ENCODE measurements at regions not wholly inside any gene's neighbourhood (a gene's known extent, or its start where the extent isn't known, plus 50 kb on each side); places are given as distances from the start of the nearest gene placed in this dataset.

- DNase-seq (ENCODE audit: low read depth), result no peak
- Histone ChIP-seq H3K4me3 (ENCODE audit: low read depth, low read length) (no peak overlapping the region), H3K27me3 (ENCODE audit: control insufficient read depth, insufficient read depth, low read length) (no peaks in the 10 kb centered on the region), H3K36me3 (ENCODE audit: control insufficient read depth, insufficient read depth, low read length) (no peaks in the 10 kb centered on the region)
- TF ChIP-seq CTCF (IDR thresholded peaks at IDR 0.05; ENCODE audit: insufficient read depth, low read length, poor library complexity, severe bottlenecking), result no peak
These were observed 346.7 kb upstream of the SLIT2 start for GRCh38 chr4:19905024-19905423.

GRCh38 chr4:19888587-19888986, 363.1 kb upstream of the SLIT2 start:
- Histone ChIP-seq H3K27me3 (ENCODE audit: control insufficient read depth, insufficient read depth, low read length) (no peaks in the 10 kb centered on the region), H3K36me3 (ENCODE audit: control insufficient read depth, insufficient read depth, low read length) (no peaks in the 10 kb centered on the region), H3K4me3 (ENCODE audit: low read depth, low read length) (no peak overlapping the region)
- DNase-seq (ENCODE audit: low read depth), result no peak
- no peak for TF ChIP-seq CTCF (IDR thresholded peaks at IDR 0.05; ENCODE audit: insufficient read depth, low read length, poor library complexity, severe bottlenecking)

- no peaks in the 10 kb centered on the region for H3K36me3 ChIP-seq (ENCODE audit: control insufficient read depth, insufficient read depth, low read length)
- no peaks in the 10 kb centered on the region for H3K27me3 ChIP-seq (ENCODE audit: control insufficient read depth, insufficient read depth, low read length)
- H3K4me3 ChIP-seq (ENCODE audit: low read depth, low read length), result no peak overlapping the region
- no peak for TF ChIP-seq CTCF (IDR thresholded peaks at IDR 0.05; ENCODE audit: insufficient read depth, low read length, poor library complexity, severe bottlenecking)
- DNase-seq (ENCODE audit: low read depth), result no peak
These were observed 367.9 kb upstream of the SLIT2 start for GRCh38 chr4:19883841-19884240.

- no peaks in the 10 kb centered on the region for H3K27me3 ChIP-seq (ENCODE audit: control insufficient read depth, insufficient read depth, low read length)
- no peak for DNase-seq (ENCODE audit: low read depth)
- TF ChIP-seq CTCF (IDR thresholded peaks at IDR 0.05; ENCODE audit: insufficient read depth, low read length, poor library complexity, severe bottlenecking), result no peak
These were observed 371.5 kb upstream of the SLIT2 start for GRCh38 chr4:19880206-19880605.

GRCh38 chr4:19879330-19879729, 372.4 kb upstream of the SLIT2 start:
- no peak for DNase-seq (ENCODE audit: low read depth)
- H3K4me3 ChIP-seq (ENCODE audit: low read depth, low read length), result no peak overlapping the region
- no peaks in the 10 kb centered on the region for H3K27me3 ChIP-seq (ENCODE audit: control insufficient read depth, insufficient read depth, low read length)
- no peaks in the 10 kb centered on the region for H3K36me3 ChIP-seq (ENCODE audit: control insufficient read depth, insufficient read depth, low read length)
- no peak for TF ChIP-seq CTCF (IDR thresholded peaks at IDR 0.05; ENCODE audit: insufficient read depth, low read length, poor library complexity, severe bottlenecking)

More at GRCh38 chr4:19880206-19880605, 371.5 kb upstream of the SLIT2 start:
- no peak overlapping the region for H3K4me3 ChIP-seq (ENCODE audit: low read depth, low read length)
- no peaks in the 10 kb centered on the region for H3K36me3 ChIP-seq (ENCODE audit: control insufficient read depth, insufficient read depth, low read length)

- no peaks in the 10 kb centered on the region for H3K27me3 ChIP-seq (ENCODE audit: control insufficient read depth, insufficient read depth, low read length)
- H3K36me3 ChIP-seq (ENCODE audit: control insufficient read depth, insufficient read depth, low read length), result no peaks in the 10 kb centered on the region
- TF ChIP-seq CTCF (IDR thresholded peaks at IDR 0.05; ENCODE audit: insufficient read depth, low read length, poor library complexity, severe bottlenecking), result no peak
- no peak for DNase-seq (ENCODE audit: low read depth)
- H3K4me3 ChIP-seq (ENCODE audit: low read depth, low read length), result no peak overlapping the region
These were observed 393.7 kb upstream of the SLIT2 start for GRCh38 chr4:19857991-19858390.
